ENCODE measurements at regions not wholly inside any gene's neighbourhood (a gene's known extent, or its start where the extent isn't known, plus 50 kb on each side); places are given as distances from the start of the nearest gene placed in this dataset.
A peak's percentile ranks its signal among the peaks of the same experiment; 100 is the strongest.
"Not testable (repeated sequence)": the region's sequence is repeated elsewhere in the genome, so short reads cannot be mapped to it uniquely, and the experiment has no call there.

DNA sequence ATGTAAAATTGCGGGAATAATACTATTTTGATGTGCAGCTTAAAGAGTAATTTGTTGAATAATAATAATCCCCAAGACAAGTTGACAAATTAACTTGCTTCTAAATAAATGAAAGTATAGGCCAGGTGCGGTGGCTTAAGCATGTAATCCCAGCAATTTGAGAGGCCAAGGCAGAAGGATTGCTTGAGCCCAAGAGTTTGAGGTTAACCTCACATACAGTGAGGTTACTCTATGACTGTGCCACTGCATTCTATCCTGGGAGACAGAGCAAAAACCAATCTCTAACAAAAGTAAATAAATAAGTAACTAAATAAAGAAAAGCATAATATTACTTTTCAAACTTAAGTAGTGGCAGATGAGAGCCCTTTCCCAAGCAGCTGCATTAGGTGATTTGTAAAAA is 2341.0 kb downstream of the EPHA3 start:
- not testable (repeated sequence) for H3K9me3 ChIP-seq (ENCODE audit: low read length); H3K27me3 ChIP-seq (ENCODE audit: insufficient read depth, low read length); H3K4me3 ChIP-seq (ENCODE audit: low read depth, low read length, poor library complexity, severe bottlenecking); H3F3A ChIP-seq (ENCODE audit: insufficient read depth, low read length); H3K4me2 ChIP-seq (ENCODE audit: low read length); H3K27ac ChIP-seq (ENCODE audit: low read depth, low read length, poor library complexity, severe bottlenecking); H3K9ac ChIP-seq (ENCODE audit: low read length); H3K4me1 ChIP-seq (ENCODE audit: insufficient read depth, low read length, severe bottlenecking); H3K79me2 ChIP-seq (ENCODE audit: insufficient read depth, low read length); H4K20me1 ChIP-seq (ENCODE audit: insufficient read depth, low read length); H3K36me3 ChIP-seq (ENCODE audit: insufficient read depth, low read length); H3K9me2 ChIP-seq (ENCODE audit: low read depth, low read length); H2AFZ ChIP-seq (ENCODE audit: low read length)

DNA sequence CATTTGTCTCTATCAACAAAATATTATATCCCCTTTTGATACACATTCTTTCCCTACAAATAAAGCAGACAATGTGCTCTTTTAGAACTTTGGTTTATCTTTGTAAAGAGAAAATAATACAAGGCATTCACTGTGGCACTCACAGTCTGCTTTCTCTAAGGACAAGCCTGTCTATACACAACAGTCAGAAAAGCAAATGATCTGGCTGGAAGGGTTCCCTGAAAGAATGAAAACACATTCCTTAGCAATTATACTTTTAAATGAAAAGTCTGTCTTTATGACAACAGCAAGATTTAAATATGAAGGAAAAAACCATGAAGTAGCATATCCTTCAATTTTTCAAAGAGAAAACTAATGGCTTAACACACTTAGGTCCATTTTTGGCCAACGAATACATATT is 2359.1 kb downstream of the EPHA3 start:
- not testable (repeated sequence) for H3K4me1 ChIP-seq (ENCODE audit: insufficient read depth, low read length, severe bottlenecking); H3K27ac ChIP-seq (ENCODE audit: low read depth, low read length, poor library complexity, severe bottlenecking); H4K20me1 ChIP-seq (ENCODE audit: insufficient read depth, low read length); H3K4me2 ChIP-seq (ENCODE audit: low read length); H3K9me3 ChIP-seq (ENCODE audit: low read length); H2AFZ ChIP-seq (ENCODE audit: low read length); H3K27me3 ChIP-seq (ENCODE audit: insufficient read depth, low read length); H3K36me3 ChIP-seq (ENCODE audit: insufficient read depth, low read length); H3K4me3 ChIP-seq (ENCODE audit: low read depth, low read length, poor library complexity, severe bottlenecking); H3K9me2 ChIP-seq (ENCODE audit: low read depth, low read length); H3F3A ChIP-seq (ENCODE audit: insufficient read depth, low read length); H3K79me2 ChIP-seq (ENCODE audit: insufficient read depth, low read length); H3K9ac ChIP-seq (ENCODE audit: low read length)

DNA sequence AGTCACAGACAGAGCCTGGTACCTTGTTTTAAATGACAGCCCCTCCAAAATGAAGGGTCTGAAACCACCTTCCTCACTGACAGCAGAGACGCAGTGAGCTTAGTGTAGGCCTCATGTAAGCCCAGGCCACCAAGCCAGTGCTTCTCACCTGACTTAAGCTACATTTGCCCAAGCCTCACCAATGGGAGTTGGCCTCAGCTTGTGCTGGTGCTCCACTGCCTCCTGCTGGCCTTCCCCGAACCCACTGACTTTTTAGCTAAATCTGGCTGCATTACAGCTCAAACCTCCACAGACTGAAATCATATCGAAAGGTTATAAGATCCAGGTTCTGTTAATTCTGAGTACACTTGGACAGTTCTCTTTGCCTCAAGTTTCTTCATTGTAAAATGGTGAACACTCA is 2361.8 kb downstream of the EPHA3 start:
- not testable (repeated sequence) for H3K9me2 ChIP-seq (ENCODE audit: low read depth, low read length); H3K36me3 ChIP-seq (ENCODE audit: insufficient read depth, low read length); H3K9ac ChIP-seq (ENCODE audit: low read length); H3K79me2 ChIP-seq (ENCODE audit: insufficient read depth, low read length); H3K4me2 ChIP-seq (ENCODE audit: low read length); H3K9me3 ChIP-seq (ENCODE audit: low read length); H3K4me3 ChIP-seq (ENCODE audit: low read depth, low read length, poor library complexity, severe bottlenecking); H3K27ac ChIP-seq (ENCODE audit: low read depth, low read length, poor library complexity, severe bottlenecking); H3K4me1 ChIP-seq (ENCODE audit: insufficient read depth, low read length, severe bottlenecking); H3F3A ChIP-seq (ENCODE audit: insufficient read depth, low read length); H4K20me1 ChIP-seq (ENCODE audit: insufficient read depth, low read length); H3K27me3 ChIP-seq (ENCODE audit: insufficient read depth, low read length); H2AFZ ChIP-seq (ENCODE audit: low read length)

DNA sequence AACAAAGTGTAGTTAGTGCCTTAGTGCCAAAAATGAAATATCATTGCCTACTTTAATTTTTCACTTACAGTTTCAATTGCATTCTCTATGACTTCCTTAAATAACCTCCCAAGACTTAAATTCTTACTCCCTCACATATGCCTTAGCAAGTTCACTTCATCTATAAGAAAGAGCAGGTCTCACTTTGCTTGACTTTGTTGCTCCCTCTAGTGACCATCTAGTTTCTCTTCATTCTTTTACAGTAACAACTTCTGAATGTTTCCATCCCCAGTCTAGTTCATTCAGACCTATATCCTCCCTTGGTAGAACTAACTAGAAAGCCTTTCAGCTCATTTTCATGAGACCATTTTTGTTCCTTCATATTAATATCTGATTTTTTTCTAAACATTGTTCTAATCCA is 2377.6 kb downstream of the EPHA3 start:
- not testable (repeated sequence) for H4K20me1 ChIP-seq (ENCODE audit: insufficient read depth, low read length); H2AFZ ChIP-seq (ENCODE audit: low read length); H3K27ac ChIP-seq (ENCODE audit: low read depth, low read length, poor library complexity, severe bottlenecking); H3K36me3 ChIP-seq (ENCODE audit: insufficient read depth, low read length); H3K9me3 ChIP-seq (ENCODE audit: low read length); H3K4me1 ChIP-seq (ENCODE audit: insufficient read depth, low read length, severe bottlenecking); H3K4me3 ChIP-seq (ENCODE audit: low read depth, low read length, poor library complexity, severe bottlenecking); H3K9me2 ChIP-seq (ENCODE audit: low read depth, low read length); H3K9ac ChIP-seq (ENCODE audit: low read length); H3F3A ChIP-seq (ENCODE audit: insufficient read depth, low read length); H3K4me2 ChIP-seq (ENCODE audit: low read length); H3K79me2 ChIP-seq (ENCODE audit: insufficient read depth, low read length); H3K27me3 ChIP-seq (ENCODE audit: insufficient read depth, low read length)
- TF ChIP-seq, protein P1, sequence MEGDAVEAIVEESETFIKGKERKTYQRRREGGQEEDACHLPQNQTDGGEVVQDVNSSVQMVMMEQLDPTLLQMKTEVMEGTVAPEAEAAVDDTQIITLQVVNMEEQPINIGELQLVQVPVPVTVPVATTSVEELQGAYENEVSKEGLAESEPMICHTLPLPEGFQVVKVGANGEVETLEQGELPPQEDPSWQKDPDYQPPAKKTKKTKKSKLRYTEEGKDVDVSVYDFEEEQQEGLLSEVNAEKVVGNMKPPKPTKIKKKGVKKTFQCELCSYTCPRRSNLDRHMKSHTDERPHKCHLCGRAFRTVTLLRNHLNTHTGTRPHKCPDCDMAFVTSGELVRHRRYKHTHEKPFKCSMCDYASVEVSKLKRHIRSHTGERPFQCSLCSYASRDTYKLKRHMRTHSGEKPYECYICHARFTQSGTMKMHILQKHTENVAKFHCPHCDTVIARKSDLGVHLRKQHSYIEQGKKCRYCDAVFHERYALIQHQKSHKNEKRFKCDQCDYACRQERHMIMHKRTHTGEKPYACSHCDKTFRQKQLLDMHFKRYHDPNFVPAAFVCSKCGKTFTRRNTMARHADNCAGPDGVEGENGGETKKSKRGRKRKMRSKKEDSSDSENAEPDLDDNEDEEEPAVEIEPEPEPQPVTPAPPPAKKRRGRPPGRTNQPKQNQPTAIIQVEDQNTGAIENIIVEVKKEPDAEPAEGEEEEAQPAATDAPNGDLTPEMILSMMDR (IDR thresholded peaks at IDR 0.05; ENCODE audit: low read length), result peak; percentile 25; the same call in 1 of the 2 replicates

DNA sequence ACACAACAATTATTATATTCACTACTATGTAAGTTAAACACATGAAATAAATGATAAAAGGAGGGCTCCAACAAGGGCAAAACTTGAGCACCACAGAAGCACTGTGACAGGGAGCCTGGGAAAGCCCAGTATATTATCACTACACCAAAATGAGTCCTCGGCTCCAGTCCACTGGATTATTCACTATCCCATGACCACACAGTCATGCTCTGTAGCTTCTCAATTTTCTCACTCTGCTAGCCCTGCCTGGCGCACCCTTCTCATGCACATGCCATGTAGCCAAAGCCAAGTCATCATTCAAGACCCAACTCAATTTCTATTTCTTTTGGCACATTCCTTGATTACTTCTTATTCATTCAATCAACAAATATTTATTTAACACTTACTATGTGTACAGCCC is 2378.5 kb downstream of the EPHA3 start:
- not testable (repeated sequence) for H3K4me1 ChIP-seq (ENCODE audit: insufficient read depth, low read length, severe bottlenecking); H2AFZ ChIP-seq (ENCODE audit: low read length); H3K79me2 ChIP-seq (ENCODE audit: insufficient read depth, low read length); H3K27ac ChIP-seq (ENCODE audit: low read depth, low read length, poor library complexity, severe bottlenecking); H3K4me2 ChIP-seq (ENCODE audit: low read length); H3K4me3 ChIP-seq (ENCODE audit: low read depth, low read length, poor library complexity, severe bottlenecking); H3K9ac ChIP-seq (ENCODE audit: low read length); H3K27me3 ChIP-seq (ENCODE audit: insufficient read depth, low read length); H3K9me2 ChIP-seq (ENCODE audit: low read depth, low read length); H3F3A ChIP-seq (ENCODE audit: insufficient read depth, low read length); H3K36me3 ChIP-seq (ENCODE audit: insufficient read depth, low read length); H4K20me1 ChIP-seq (ENCODE audit: insufficient read depth, low read length); H3K9me3 ChIP-seq (ENCODE audit: low read length)

DNA sequence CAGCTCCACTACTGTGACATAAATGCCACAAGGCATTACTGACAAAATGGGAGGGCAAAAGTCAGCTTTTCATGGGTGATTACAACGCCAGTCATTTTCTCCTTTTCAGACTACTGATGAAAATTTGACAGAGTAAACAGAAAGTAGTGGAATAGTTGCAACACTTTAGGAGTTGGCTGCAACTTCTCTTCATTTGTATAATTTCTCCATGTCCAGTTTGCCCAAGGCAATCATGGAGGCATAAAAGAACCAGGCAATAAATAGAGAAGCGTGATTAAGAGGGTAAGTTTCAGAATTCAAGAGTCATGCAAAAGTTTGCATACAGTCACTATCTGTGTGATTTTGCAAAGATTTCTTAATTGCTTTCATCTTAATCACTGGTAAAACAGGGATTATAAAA is 2390.3 kb downstream of the EPHA3 start:
- not testable (repeated sequence) for H3K4me2 ChIP-seq (ENCODE audit: low read length); H2AFZ ChIP-seq (ENCODE audit: low read length); H3F3A ChIP-seq (ENCODE audit: insufficient read depth, low read length); H3K4me1 ChIP-seq (ENCODE audit: insufficient read depth, low read length, severe bottlenecking); H3K9me2 ChIP-seq (ENCODE audit: low read depth, low read length); H3K36me3 ChIP-seq (ENCODE audit: insufficient read depth, low read length); H3K27ac ChIP-seq (ENCODE audit: low read depth, low read length, poor library complexity, severe bottlenecking); H3K4me3 ChIP-seq (ENCODE audit: low read depth, low read length, poor library complexity, severe bottlenecking); H3K27me3 ChIP-seq (ENCODE audit: insufficient read depth, low read length); H3K9ac ChIP-seq (ENCODE audit: low read length); H4K20me1 ChIP-seq (ENCODE audit: insufficient read depth, low read length); H3K9me3 ChIP-seq (ENCODE audit: low read length); H3K79me2 ChIP-seq (ENCODE audit: insufficient read depth, low read length)

DNA sequence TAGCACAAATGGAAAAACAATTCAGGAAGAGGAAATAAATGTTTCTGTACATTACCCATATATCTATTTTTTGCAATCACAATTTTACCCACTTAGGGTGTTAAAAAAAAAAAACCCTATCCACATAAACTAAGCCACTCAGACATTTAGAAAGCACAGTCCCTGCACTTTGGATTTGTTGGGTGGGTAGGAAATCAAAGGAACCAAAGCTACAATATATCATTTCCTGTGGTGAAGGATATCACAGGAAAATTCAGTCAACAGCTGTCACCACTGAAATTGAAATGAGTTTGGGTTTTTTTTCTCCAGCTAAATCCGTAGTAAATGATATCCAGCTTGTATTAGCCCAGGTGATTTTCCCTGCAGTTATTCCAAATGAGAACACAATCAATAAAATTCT is 2392.4 kb downstream of the EPHA3 start:
- H3K9me2 ChIP-seq (ENCODE audit: low read depth, low read length); H4K20me1 ChIP-seq (ENCODE audit: insufficient read depth, low read length); H3K27ac ChIP-seq (ENCODE audit: low read depth, low read length, poor library complexity, severe bottlenecking); H2AFZ ChIP-seq (ENCODE audit: low read length); H3K4me3 ChIP-seq (ENCODE audit: low read depth, low read length, poor library complexity, severe bottlenecking); H3F3A ChIP-seq (ENCODE audit: insufficient read depth, low read length); H3K36me3 ChIP-seq (ENCODE audit: insufficient read depth, low read length); H3K9me3 ChIP-seq (ENCODE audit: low read length); H3K79me2 ChIP-seq (ENCODE audit: insufficient read depth, low read length); H3K4me2 ChIP-seq (ENCODE audit: low read length); H3K4me1 ChIP-seq (ENCODE audit: insufficient read depth, low read length, severe bottlenecking); H3K27me3 ChIP-seq (ENCODE audit: insufficient read depth, low read length); H3K9ac ChIP-seq (ENCODE audit: low read length): not testable (repeated sequence)

Data from OCI-LY1 (cell line).